Activated CD8-positive, alpha-beta memory T cell treated with anti-CD3 and anti-CD28 coated beads, Interleukin-2, amount 50 U/mL, for 4 hours (primary cell): ENCODE measurements at regions not wholly inside any gene's neighbourhood (a gene's known extent, or its start where the extent isn't known, plus 50 kb on each side); places are given as distances from the start of the nearest gene placed in this dataset.

Source experiments
- DNase-seq: peaks from one replicate; pipeline ENCODE4 v3.0.0-alpha.2; 2020

DNA sequence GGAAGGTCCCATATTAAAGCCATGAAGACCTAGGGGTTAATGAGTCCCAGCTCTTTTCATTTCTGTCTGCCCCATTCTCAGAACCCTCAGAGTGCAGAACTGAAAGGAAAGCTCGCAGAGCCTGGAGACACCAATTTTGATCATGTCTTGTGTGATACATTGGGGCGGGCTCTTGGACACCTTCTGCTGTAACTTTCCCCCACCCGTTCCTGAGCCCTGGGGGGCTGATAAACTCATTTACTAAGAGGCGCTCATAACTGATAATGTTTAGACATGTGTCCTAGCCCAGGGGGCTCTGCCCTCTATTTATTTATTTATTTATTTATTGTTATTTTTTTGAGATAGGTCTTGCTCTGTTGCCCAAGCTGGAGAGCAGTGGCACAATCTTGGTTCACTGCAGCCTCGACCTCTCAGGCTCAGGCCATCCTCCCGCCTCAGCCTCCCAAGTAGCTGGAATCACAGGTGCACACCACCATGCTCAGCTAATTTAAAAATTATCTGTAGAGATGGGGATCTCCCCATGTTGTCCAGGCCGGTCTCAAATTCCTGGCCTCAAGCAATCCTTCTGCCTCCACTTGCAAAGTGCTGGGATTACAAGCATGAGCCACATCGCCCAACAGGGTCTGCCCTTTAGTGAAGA lies 72.4 kb upstream of the HAAO start:
- no peak for DNase-seq

DNA sequence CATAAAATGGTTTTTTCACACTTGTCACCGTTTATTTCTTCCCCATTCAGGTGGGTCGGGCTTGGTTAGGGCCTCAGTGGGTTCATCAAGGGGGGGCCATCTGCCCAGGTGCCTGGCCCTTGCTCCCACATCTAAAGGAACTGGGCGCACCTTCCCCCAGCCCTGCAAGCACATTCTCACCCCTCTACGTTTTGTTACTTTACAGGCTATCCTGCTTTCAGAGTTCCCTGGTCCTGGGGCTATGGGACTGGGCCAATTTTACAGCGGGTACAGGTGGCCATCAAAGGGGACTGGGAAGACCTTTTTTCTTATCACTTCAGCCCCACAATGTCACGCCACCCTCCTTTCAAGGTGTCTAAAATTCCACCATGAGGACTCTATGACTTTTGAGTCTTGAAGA lies 71.8 kb upstream of the HAAO start:
- DNase-seq = no peak

GRCh38 chr2:42863751-42864150 lies 71.4 kb upstream of the HAAO start:
- no peak for DNase-seq

- no peak for DNase-seq
Measured at GRCh38 chr2:42863320-42863719, 70.9 kb upstream of the HAAO start.

- DNase-seq = no peak
Measured at GRCh38 chr2:42862669-42863185, 70.3 kb upstream of the HAAO start.

- no peak for DNase-seq
Measured at GRCh38 chr2:42861321-42861720, 68.9 kb upstream of the HAAO start.

DNA sequence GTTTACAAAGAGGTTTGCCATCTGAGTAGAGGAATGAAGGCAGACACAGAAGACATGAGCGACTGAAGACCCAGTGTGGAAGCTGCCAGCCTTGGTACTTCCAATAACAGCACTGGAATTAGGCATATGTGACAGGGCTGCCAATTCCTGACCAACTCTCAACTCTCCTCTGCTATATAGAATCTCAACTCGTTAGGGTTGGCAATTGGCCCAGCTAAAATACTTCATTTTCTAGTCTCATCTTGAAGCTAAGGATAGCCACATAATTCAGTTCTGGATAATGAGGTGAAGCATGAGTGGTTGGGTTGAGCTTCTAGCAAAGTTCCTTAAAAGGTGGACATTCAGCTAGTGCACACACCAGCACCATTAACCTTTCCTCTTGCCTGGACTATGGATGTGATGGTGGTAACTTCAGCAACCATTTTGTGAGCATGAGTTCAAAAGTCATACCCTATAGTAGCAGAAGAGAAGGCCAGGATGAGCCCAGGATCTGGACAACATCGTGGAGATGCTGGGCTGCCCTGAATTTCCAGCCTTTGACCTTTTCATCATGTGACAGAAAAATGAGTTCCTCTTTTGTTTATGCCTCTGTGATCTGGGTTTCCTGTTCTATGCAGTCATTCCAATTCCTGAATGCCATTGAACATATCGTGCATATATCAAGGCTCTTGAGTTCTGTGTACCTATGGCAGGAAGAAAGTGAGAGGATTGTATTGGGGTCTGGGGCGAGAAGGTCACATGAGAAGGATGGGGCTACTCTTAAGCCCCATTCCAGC lies 68.1 kb upstream of the HAAO start:
- DNase-seq = no peak

- no peak for DNase-seq
Measured at GRCh38 chr2:42859791-42860190, 67.4 kb upstream of the HAAO start.

DNA sequence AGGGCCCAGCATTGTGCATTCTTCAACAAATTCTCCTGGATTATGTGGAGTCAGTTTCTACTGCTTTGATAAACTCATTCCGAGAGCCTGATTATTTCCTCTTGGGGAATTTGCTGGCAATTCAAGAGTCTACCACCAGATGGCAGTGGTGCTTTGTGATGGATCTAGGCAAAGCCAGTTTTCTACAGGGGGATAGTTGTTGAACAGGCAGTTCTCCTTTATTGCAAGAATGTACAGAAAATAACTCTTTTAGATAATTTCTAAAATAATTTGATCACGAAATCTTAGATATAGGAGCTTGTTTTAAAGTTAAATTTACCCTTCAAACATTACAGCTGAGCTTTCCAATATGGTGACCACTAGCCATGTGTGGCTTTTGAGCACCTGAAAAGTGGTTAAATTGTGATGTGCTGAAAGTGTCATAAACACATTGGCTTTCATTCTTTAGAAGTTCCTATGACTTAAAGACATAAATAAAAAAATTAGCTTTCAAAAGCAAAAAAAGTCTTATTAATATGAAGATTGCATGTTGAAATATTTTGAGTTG lies 66.7 kb upstream of the HAAO start:
- DNase-seq = peak; percentile 66

DNA sequence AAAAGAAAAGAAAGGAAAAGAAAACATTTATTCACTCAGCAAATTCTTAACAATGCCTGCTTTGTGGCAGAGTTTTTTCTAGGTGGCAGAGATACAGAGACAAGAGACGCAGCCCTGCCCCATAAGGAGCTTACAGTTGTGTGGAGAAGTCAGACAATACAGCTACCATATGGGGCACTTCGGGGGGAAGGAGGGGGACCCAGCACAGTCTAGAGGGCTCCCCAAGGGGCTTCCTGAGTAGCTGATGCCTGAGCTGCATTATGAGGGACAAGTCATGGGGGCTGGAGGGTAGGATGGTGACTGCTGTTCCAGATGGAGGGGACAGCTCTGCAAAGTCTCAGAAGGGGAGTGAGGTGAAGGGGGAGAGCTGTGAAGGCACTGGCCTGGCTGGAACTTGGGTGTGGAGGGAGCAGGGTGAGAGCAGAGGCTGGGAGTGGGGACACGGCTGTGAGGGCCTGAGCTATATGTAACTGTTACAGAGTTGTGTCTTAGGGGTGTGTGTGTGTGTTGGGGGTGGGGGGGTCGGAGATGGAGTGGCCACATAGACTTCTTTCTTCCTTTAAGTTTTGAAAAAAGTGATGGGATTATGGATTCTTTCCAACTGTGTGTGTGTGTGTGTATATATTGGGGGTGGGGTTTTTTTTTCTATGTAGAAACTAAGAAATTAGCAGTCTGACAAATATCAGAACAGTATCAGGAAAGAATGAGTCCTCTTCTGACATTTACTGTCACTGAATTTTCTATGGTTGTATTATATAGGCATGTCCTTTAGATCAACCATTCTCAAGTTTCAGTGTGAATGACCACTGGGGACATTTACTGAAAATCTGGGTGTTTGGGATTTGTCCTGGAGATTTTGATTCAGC lies 66.0 kb upstream of the HAAO start:
- DNase-seq = no peak

DNA sequence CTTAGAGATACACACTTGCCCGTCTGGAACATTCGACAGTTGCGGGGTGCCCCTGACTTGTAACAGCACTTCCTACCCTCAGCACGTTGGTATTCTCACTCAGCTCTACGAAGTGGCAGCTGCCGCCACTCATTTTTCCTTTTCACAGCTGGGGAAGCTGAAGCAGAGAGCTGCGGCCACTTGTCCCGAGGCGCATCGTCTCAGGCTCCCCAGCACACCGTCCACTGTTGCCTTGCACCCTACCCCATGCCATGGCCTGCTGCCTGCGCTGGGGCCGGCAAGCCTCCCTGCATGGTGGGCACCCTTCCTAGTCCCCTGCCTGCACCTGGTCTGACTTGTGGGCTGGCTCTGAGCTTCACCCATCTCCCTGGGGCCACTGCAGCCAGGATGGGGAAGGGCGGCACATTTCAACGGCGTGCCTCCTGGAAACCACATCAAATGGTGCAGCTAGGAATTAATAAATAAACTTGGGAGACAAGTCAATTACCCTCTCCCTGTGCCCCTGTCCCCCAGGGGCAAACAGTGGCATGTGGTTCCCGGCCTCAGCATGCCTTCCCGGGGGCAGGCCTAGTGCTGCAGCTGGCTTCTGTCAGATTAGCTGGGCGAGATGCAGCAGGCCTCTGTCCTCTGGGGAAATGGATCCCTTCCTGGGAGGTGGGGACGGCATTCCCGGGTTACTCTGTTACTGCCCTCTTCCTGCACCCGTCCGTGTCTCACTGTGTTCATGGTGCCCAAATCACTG lies 64.7 kb upstream of the HAAO start:
- no peak for DNase-seq

- DNase-seq = no peak
Measured at GRCh38 chr2:42856106-42856860, 63.9 kb upstream of the HAAO start.

GRCh38 chr2:42855221-42855970 lies 63.0 kb upstream of the HAAO start:
- DNase-seq = no peak

GRCh38 chr2:42854207-42854818 lies 61.9 kb upstream of the HAAO start:
- no peak for DNase-seq

- no peak for DNase-seq
Measured at GRCh38 chr2:42853549-42854206, 61.3 kb upstream of the HAAO start.

DNA sequence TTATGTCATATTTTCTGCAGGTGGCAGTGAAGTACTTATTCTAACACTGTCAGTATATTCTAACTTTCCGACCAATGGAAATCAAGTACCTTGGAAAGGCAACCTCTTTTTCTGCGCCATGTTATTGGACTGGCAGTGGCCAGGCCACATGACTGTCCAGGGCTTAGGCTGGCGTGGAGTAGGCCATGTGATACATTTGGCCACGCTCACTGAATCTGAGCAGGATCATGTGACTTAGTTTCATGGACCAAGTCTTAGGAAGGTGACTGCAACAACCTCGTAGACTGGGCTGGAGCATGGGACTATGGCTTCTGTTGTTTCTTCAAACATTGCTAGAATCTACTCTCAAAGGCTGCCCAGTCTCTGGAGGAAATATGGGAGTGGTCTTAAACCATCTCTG lies 60.4 kb upstream of the HAAO start:
- no peak for DNase-seq

DNA sequence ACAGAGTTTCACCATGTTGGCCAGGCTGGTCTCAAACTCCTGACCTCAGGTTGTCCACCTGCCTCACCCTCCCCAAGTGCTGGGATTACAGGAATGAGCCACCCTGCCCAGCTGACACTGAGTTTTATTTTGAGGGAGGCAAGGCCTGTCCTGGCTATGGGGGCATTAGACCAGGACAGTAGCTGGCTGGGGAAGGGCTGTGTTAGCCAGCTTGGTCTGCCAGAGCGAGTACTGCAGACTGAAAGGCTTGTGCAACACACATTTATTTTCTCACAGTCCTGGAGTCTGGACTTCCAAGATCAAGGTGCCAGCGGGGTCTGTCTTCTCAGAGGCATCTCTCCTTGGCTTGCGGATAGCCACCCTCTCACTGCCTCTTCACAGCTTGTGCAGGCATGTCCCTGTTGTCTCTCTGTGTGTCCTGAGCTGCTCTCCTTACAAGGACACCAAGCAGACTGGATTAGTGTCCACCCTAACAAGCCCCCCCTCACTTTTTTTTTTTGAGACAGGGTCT lies 59.4 kb upstream of the HAAO start:
- no peak for DNase-seq

DNA sequence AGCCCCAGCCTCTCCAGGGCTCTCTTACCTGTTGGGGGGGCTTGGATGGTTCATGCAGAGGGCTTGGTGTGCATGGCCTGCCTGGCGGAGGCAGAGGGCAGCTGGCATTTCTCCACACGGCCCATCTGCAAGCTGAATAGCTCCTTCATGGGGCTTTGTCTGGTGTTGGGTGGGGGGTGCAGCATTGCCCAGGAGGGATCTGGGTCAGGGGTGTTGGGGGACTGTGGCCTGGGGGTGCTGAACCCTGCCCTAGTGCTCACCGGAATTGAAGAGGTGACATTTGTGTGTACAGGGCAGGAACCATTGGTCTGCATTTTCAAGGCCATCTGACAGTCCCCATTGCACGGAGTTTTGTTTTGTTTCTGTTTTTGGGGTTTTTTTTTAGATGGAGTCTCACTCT lies 58.8 kb upstream of the HAAO start:
- no peak for DNase-seq

GRCh38 chr2:42850016-42850805 lies 57.8 kb upstream of the HAAO start:
- no peak for DNase-seq
